ENCODE measurements at regions not wholly inside any gene's neighbourhood (a gene's known extent, or its start where the extent isn't known, plus 50 kb on each side); places are given as distances from the start of the nearest gene placed in this dataset.

DNA sequence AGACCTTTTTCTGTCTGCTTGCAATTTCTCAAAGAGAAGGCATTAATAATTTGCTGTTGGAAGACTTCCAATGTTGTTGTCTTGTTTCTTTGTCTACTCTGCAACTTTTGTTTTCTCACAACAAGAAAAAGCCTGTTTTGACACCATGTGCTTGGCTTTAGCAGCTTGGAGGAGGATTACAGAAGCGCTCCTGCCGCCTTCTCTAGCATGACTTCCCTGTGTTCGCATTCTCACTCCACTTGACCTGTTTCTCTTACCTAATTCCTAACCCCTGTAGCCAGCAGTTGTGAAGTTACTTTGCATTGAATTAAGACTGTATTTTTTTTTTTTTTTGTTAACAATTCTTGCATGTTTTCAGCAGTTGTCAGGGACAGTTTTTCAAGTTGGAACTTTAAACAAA is 235.3 kb upstream of the GOLIM4 start:
- TF ChIP-seq TCF7L2 (IDR thresholded peaks at IDR 0.05; ENCODE audit: borderline replicate concordance, extremely low read depth, insufficient read depth, insufficient read length) (no peak), JUND (IDR thresholded peaks at IDR 0.05) (no peak)
- TF ChIP-seq, protein P1, sequence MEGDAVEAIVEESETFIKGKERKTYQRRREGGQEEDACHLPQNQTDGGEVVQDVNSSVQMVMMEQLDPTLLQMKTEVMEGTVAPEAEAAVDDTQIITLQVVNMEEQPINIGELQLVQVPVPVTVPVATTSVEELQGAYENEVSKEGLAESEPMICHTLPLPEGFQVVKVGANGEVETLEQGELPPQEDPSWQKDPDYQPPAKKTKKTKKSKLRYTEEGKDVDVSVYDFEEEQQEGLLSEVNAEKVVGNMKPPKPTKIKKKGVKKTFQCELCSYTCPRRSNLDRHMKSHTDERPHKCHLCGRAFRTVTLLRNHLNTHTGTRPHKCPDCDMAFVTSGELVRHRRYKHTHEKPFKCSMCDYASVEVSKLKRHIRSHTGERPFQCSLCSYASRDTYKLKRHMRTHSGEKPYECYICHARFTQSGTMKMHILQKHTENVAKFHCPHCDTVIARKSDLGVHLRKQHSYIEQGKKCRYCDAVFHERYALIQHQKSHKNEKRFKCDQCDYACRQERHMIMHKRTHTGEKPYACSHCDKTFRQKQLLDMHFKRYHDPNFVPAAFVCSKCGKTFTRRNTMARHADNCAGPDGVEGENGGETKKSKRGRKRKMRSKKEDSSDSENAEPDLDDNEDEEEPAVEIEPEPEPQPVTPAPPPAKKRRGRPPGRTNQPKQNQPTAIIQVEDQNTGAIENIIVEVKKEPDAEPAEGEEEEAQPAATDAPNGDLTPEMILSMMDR (IDR thresholded peaks at IDR 0.05 in 2 of 3, conservative IDR thresholded peaks at IDR 0.05 in 1 of 3; ENCODE audit: borderline replicate concordance in 1 of 3, insufficient read depth in 1 of 3, low read depth in 2 of 3, low read length in 2 of 3) = no peak
